HK-2 (cell line): ENCODE measurements at regions not wholly inside any gene's neighbourhood (a gene's known extent, or its start where the extent isn't known, plus 50 kb on each side); places are given as distances from the start of the nearest gene placed in this dataset.

Experiments used
- DNase-seq: peaks from one replicate; pipeline ENCODE4 v3.0.0-alpha.2; 2018; ENCODE audit not compliant: unreplicated experiment

DNA sequence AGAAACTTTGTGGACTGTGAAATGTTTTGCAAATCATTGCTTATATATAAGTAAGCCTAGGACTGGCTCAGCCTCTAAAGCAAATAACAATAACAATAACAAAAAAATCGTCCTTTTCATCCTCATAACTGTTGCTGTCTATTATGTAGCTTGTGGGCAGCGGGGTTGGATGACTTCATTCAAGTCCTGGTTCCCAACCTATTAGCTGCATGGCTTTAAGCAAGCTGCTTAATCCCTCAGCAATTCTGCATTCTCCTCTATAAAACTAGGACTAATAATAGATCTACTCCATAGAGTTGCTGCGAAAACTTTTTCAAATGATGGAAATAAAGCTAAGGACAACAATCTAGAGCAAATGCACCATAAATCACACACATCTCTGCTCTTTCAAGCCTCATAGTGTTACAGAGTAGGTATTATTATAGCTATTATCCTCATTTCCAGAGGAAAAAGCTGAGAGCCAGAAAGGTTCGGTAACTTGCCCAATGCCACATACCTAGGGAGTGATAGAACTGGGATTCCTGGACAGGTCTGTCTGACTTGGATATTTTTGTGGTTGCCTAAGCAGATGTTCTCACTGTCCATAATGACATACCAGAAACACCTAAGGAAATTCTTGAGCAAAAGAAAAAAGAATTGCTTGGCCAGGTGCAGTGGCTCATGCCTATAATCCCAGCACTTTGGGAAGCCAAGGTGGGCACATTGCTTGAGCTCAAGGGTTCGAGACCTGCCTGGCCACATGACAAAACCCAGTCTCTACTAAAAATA lies 98.8 kb upstream of the ADRA1B start:
- DNase-seq, result no peak

DNA sequence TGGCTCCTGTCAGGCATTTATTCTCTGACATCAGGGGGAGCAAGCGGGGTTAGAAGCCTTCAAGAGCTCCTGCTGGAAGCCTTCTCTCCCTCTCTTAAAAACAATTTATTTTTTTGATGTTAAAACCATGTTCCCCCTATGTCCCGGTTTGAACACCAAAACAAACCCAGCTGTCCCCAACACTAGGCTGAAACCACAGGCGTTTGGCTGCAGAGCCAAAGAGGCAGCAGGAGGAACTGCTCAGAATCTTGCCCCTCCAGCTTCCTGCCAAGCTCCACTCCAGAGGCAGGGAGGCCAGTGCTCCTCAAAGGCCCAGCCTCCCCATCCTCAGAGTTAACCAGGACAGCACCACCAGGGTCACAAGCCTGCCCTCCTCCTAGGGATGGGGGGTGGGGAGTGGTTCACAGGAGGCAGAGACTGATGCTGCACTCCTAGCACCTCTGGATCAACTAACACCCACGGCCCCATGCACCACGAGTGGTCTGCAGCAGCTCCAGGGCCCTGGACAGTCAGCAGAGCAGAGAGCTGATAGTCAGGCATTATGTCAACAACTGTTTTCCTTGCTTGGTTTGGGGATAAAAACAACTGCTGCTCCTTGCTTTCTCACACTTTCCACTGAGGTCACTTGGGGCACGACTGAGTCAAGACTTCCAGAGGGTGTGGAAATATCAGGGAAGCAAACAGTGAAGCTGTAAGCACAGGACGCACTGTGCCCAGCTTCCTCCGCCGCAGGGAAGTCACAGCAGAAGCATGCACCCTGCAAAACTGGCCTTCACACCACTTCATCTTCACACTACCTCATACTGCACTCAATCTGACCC lies 96.5 kb upstream of the ADRA1B start:
- DNase-seq, result no peak

GRCh38 chr5:159820692-159821091 lies 95.6 kb upstream of the ADRA1B start:
- DNase-seq, result no peak

- no peak for DNase-seq
Measured at GRCh38 chr5:159821461-159821940, 94.8 kb upstream of the ADRA1B start.

GRCh38 chr5:159824188-159825161 lies 91.8 kb upstream of the ADRA1B start:
- DNase-seq, result no peak

- no peak for DNase-seq
Measured at GRCh38 chr5:159825551-159826051, 90.7 kb upstream of the ADRA1B start.

GRCh38 chr5:159826351-159827214 lies 89.7 kb upstream of the ADRA1B start:
- DNase-seq, result peak; percentile 21

GRCh38 chr5:159827861-159828260 lies 88.4 kb upstream of the ADRA1B start:
- no peak for DNase-seq

DNA sequence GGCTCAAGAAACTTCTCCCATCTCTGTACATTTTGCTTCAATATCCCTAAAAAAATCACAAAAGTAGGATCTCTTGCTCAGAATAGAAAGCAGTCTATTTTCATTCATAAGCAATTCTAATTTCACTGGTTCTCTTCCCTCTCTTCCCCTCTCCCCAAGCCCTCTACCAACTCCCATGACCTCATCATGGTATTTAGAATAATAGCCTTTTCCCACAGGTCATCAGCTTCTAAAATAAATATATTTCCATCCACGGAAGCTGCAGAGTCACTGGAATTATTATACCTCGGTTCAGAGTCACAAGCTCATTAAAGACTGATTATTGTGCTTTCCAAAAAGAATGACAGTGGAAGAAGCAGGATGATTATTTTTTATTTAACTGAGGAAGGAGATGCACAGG lies 84.2 kb upstream of the ADRA1B start:
- no peak for DNase-seq

- DNase-seq, result no peak
Measured at GRCh38 chr5:159833088-159833487, 83.2 kb upstream of the ADRA1B start.

- DNase-seq, result no peak
Measured at GRCh38 chr5:159833846-159834245, 82.4 kb upstream of the ADRA1B start.

GRCh38 chr5:159835548-159835947 lies 80.7 kb upstream of the ADRA1B start:
- no peak for DNase-seq

- DNase-seq, result no peak
Measured at GRCh38 chr5:159836691-159837090, 79.6 kb upstream of the ADRA1B start.

DNA sequence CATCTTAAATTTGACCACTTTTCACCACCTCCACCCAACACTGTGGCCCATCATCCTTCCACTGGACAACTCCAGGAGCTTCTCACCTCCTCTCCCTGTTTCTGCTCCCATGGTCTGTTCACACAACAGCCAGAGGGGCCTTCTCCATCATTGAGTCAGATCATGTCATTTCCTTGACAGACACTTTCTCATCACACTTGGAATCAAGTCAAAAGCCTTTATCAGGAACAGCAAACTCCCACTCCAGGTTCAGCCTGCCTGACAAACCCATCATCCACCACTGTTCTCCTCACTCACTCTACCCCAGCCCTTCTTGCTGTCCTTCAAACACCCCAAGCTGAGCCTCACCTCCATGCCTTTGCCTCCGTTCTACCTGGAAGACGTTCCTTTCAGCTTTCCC lies 78.4 kb upstream of the ADRA1B start:
- no peak for DNase-seq

DNA sequence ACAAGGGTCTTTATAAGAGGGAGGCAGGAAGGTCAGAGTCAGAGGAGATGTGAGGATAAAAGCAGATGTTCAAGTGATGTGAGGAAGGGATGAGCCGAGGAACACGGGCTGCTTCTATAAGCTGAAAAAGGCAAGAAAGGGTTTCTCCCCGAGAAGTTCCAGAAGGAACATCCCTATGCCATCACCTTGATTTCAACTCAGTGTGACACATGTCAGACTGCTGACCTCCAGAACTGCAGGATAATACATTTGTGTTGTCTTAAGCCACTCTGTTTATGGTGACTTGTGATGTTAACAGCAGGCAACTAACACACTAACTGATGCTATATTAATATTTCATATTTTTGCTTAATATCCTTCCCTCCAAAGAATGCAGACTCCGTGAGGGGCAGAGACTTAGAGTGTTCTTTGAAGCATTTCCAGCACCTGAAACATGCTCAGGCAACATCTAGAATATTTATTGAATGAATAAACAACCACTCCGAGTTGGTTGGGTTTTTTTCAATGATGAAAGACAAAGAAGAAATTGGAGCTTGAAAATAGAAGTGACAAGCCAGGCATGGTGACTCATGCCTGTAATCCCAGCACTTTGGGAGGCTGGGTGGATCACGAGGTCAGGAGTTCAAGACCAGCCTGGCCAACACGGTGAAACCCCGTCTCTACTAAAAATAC lies 77.6 kb upstream of the ADRA1B start:
- no peak for DNase-seq

DNA sequence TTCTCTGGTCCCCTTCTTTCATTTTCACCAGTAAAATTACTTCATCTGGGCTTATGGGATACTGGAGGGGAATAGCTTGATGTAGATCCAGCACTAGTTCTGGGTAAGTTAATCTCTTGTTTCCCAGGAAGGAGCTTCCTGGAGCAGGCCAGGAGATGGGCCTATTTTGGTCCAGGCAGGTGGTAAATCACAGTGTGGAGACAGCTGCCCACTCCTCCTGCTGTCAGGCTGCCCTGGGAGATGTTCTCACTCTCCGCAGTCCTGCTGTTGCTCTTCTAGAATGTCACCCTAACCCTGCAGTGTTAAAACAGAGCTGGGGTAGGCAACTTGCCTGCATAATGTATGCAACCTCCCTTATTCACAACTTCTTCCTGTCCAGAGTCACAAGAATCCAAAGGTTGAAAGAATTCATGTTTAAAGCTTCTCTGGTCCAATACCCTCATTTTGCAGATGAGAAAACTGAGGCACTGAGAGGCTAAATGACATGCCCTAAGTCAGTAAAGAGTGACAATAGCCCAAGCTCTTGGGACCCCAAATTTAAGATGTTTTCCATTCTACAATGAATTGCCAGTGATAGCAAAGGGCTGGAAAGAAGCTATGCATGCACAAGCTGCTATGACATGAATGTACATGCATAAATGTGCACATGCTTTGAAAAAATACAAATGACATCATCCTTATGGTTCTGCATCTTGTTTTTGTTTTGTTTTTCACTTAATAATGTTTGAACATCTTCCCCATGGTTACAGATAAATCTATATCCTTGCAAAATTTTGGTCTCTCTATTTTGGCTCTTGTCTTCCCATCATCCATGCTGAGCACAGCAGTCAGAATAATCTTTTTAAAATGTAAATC lies 71.8 kb upstream of the ADRA1B start:
- DNase-seq, result no peak

DNA sequence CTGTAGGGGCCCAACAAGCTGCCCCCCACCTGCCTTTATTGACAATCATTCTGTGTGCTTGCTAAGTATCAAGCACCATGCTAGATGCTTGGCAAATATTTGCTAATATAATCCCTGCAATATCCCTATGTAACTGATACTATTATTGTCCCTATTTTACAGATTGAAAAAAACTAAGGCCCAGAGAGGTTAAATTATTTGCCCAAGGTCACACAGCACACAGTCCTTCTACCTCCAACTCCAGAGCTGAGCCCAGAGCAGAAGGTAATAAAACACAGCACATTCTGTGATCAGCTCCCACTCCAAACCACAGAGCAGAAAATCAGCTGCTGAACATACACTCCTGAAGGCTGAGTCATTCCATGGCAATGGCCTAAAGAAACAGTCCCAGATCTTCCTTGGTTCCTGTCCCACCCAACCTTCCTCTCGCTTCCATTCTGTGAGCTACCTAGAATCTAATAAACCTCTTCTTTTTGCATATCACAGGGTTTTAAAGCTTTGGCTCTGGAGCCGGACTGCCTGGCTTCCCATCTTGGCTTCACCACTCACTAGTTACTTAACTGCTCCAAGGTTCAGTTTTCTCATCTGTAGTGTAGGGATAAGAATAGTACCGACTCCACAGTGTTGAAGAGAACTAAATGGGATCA lies 66.7 kb upstream of the ADRA1B start:
- peak; percentile 32 for DNase-seq

DNA sequence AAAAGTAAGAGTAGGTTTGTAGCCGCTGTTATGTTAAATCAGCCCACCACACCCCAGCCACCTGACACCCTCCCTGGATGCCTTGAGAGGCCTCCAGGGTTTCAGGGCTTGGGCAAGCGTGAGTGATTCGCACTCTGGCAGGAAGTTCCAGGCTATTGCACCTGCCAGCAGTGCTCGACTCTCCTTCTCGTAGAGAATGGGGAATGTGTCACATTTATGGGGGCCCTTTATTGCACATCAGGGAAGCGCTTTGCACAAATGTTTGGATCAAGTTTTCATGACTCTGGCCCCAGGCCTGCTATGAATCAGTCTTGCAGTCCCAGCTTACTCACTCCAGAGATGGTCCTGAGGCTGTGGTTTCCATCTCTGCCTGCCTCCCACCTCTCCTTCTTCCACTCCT lies 66.1 kb upstream of the ADRA1B start:
- DNase-seq, result peak; percentile 30

GRCh38 chr5:159851053-159851452 lies 65.2 kb upstream of the ADRA1B start:
- DNase-seq, result no peak
